ENCODE measurements at regions not wholly inside any gene's neighbourhood (a gene's known extent, or its start where the extent isn't known, plus 50 kb on each side); places are given as distances from the start of the nearest gene placed in this dataset.
A peak's percentile ranks its signal among the peaks of the same experiment; 100 is the strongest.

DNA sequence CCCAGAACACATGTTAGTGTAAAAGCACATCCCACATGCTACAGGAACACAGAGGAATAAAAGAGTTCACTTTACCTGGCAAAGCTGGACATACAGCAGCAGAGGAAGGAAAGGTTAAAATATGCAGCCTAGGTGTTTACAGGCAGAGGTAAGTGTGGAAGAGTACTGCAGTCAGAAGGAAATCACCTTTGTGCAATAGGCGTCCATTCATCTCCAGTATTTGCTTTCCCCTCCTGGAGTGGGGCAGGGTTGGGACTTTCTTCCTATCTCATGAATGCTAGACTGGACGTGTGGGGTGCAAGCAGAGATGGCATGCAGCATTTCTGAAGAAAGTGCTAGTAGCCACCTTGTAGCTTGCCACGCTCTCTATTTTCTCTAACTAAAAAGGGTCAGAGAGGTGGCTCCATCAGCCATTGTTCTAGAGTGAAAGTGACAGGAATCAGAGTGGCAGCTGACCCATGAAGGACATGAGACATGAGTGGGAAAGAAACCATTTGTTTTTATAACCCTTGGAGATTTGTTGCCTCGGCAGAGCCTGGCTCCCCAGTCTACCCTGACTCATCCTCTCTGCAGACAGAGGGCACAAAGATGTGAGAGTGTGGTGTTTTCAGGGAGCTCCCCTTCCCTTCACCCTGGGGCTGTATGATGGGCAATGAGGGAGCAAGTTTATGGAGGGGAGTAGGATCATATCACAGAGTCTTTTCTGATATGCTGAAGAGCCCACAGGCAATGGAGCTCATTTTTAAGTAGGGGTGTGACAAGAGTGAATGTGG, 101.2 kb upstream of the SEC61G start:
- H3K27ac ChIP-seq, result no peak overlapping the region
- TF ChIP-seq CTCF (conservative IDR thresholded peaks at IDR 0.05), result no peak

GRCh38 chr7:54860843-54861242, 101.8 kb upstream of the SEC61G start:
- no peak for TF ChIP-seq CTCF (conservative IDR thresholded peaks at IDR 0.05)
- H3K27ac ChIP-seq, result no peak overlapping the region

GRCh38 chr7:54864663-54865062, 105.7 kb upstream of the SEC61G start:
- H3K27ac ChIP-seq, result no peak overlapping the region
- no peak for TF ChIP-seq CTCF (conservative IDR thresholded peaks at IDR 0.05)

DNA sequence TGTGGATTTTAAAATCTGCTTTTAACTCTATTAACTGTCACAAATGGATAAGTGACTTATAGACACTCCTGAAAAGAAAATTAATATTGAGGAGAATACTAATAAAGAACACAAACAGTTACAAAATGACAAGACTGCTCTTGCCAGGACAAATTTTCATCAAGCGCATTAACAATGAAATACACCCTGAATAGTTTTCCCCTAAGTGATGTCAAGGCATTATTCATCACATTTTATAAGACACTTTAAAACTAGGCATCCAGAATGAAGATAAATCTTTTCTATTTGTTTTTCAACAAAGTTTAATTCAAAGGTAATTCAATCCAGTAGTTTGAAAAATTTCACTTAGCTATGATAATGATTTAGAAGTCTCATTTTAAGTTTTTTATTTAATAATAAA, 110.5 kb upstream of the SEC61G start:
- no peak overlapping the region for H3K27ac ChIP-seq
- TF ChIP-seq CTCF (conservative IDR thresholded peaks at IDR 0.05), result no peak

DNA sequence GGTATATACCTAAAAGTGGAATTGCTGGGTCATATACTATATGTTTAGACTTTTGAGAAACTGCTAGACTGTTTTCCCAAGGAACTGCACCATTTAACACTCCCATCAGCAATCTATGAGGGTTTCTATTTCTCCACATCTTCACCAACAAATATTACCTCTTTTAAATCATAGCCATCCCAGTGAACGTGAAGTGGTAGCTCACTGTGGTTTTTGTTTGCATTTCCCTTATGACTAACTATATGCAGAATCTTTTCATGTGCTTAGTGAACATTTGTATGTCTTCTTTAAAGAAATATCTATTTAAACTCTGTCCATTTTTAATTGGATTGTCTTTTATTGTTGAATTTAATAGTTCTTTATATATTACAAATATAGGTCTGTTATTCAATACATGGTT, 115.8 kb upstream of the SEC61G start:
- no peak overlapping the region for H3K27ac ChIP-seq
- TF ChIP-seq CTCF (conservative IDR thresholded peaks at IDR 0.05), result no peak

DNA sequence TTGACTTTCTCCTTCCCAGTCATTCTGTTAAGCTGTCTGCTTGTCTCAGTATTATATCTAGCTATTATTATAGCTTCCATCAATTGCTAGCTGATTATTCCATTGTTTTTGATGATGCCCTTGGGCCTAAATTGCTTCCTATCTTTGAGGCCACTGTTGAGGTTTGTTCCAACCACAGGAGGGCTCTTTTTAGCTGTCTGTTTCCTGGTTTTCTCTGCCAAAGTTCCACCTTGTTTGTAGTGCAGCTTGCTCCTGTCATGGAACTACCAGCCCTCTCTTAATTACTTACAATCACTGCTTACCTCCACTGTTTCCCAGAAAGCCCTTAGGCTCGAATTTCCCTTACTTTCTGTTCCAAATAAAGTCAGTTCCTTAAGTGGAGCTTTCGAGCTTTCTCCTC, 118.7 kb upstream of the SEC61G start:
- no peak overlapping the region for H3K27ac ChIP-seq
- TF ChIP-seq CTCF (conservative IDR thresholded peaks at IDR 0.05), result peak; percentile 71

DNA sequence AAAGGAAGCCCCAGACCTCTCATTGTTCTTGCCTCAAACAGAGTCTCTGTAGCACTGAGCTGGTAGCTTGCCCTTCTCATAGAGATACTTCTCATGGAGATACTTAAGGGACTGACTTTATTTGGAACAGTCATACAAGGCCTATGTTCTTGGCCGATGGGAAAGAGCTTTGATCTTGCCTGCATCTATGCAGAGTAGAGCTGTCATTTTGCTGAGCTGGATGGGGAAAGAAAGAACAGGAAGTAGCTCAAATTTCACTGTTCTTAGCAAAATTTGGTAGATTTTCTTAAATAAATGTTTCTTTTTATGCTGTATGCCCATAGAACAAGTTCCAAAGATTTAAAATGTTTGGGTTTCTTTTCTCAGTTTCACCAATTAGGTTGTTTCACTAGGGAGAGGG, 119.3 kb upstream of the SEC61G start:
- H3K27ac ChIP-seq, result no peak overlapping the region
- TF ChIP-seq CTCF (conservative IDR thresholded peaks at IDR 0.05), result no peak

Measured in VCaP (cell line).